GM23338 (cell line): ENCODE measurements at regions not wholly inside any gene's neighbourhood (a gene's known extent, or its start where the extent isn't known, plus 50 kb on each side); places are given as distances from the start of the nearest gene placed in this dataset.
A peak's percentile ranks its signal among the peaks of the same experiment; 100 is the strongest.

Source experiments
- ATAC-seq: fragments of 200-7000 bp; cut with Tn5 transposase; 3 replicates; pipeline ENCODE4 v1.9.1; 2020
- DNase-seq: peaks from one replicate; pipeline ENCODE4 v3.0.0-alpha.2; 2015; ENCODE audit warnings: low spot score
- H2AFZ ChIP-seq: fragments of 200-600 bp; sonication (generic); 2 replicates; pipeline ENCODE4 v1.8.0; 2016; ENCODE audit warnings: antibody characterized with exemption, mild to moderate bottlenecking, moderate library complexity
- H3F3A ChIP-seq: fragments of 200-600 bp; sonication (generic); replicated peaks from 2 replicates; pipeline ENCODE4 v1.8.0; 2017; ENCODE audit warnings: antibody characterized with exemption, mixed run types, low read depth
- H3K27ac ChIP-seq: fragments of 200-600 bp; sonication (generic); 2 replicates; pipeline ENCODE4 v1.6.1; 2016; ENCODE audit warnings: low read depth
- H3K27me3 ChIP-seq: fragments of 200-600 bp; sonication (generic); 2 replicates; pipeline ENCODE4 v1.8.0; 2016; ENCODE audit warnings: mild to moderate bottlenecking, mixed run types, moderate library complexity; ENCODE audit not compliant: insufficient read depth
- H3K36me3 ChIP-seq: fragments of 200-600 bp; sonication (generic); 2 replicates; pipeline ENCODE4 v1.8.0; 2016; ENCODE audit warnings: mild to moderate bottlenecking; ENCODE audit not compliant: insufficient read depth
- H3K4me1 ChIP-seq: fragments of 200-600 bp; sonication (generic); 2 replicates; pipeline ENCODE4 v1.8.0; 2016; ENCODE audit warnings: mild to moderate bottlenecking, moderate library complexity; ENCODE audit not compliant: insufficient read depth
- H3K4me2 ChIP-seq: fragments of 200-600 bp; sonication (generic); 2 replicates; pipeline ENCODE4 v1.7.1; 2017; ENCODE audit warnings: mixed run types
- H3K4me3 ChIP-seq: fragments of 200-600 bp; sonication (generic); 2 replicates; pipeline ENCODE4 v1.6.1; 2016; ENCODE audit warnings: mixed run types
- H3K79me2 ChIP-seq: fragments of 200-600 bp; sonication (generic); replicated peaks from 2 replicates; pipeline ENCODE4 v1.8.0; 2017; ENCODE audit warnings: mild to moderate bottlenecking; ENCODE audit not compliant: insufficient read depth
- H3K9me2 ChIP-seq: fragments of 200-600 bp; sonication (generic); 2 replicates; pipeline ENCODE4 v1.8.0; 2017; ENCODE audit not compliant: insufficient read depth
- H4K20me1 ChIP-seq: fragments of 200-600 bp; sonication (generic); replicated peaks from 2 replicates; pipeline ENCODE4 v1.8.0; 2017; ENCODE audit warnings: mild to moderate bottlenecking; ENCODE audit not compliant: insufficient read depth
- H3K27ac Mint-ChIP-seq: 2 replicates; pipeline ENCODE4 v1.8.0; 2020; ENCODE audit warnings: inconsistent platforms, mild to moderate bottlenecking, moderate library complexity, mixed read lengths
- H3K27me3 Mint-ChIP-seq: 3 replicates; pipeline ENCODE4 v1.8.0; 2022; ENCODE audit warnings: low read depth, mild to moderate bottlenecking, moderate library complexity, mixed read lengths, inconsistent platforms; ENCODE audit not compliant: insufficient read depth, poor library complexity
- H3K36me3 Mint-ChIP-seq: 3 replicates; pipeline ENCODE4 v1.8.0; 2021; ENCODE audit warnings: low read depth, mild to moderate bottlenecking, inconsistent platforms, moderate library complexity, mixed read lengths
- H3K4me1 Mint-ChIP-seq: 3 replicates; pipeline ENCODE4 v1.8.0; 2020; ENCODE audit warnings: mild to moderate bottlenecking, inconsistent platforms, mixed read lengths
- H3K4me3 Mint-ChIP-seq: 3 replicates; pipeline ENCODE4 v1.8.0; 2021; ENCODE audit warnings: moderate library complexity, mild to moderate bottlenecking, inconsistent platforms, mixed read lengths
- H3K9me3 Mint-ChIP-seq: 3 replicates; pipeline ENCODE4 v1.8.0; 2020; ENCODE audit warnings: moderate library complexity, mild to moderate bottlenecking, inconsistent platforms, mixed read lengths
- CREB1 ChIP-seq: fragments of 250-450 bp; sonication (Bioruptor Pico); IDR thresholded peaks from 2 replicates; pipeline ENCODE4 v1.5.0; 2020; ENCODE audit warnings: low read depth, mild to moderate bottlenecking, moderate library complexity
- CTCF ChIP-seq, 2 experiments: fragments of 200-600 bp in 1 of 2; sonication (generic) in 1 of 2; conservative IDR thresholded peaks; 2 replicates each; pipeline versions ENCODE4 v1.5.1 to v1.6.1; 2016 to 2017; ENCODE audit warnings: antibody characterized with exemption in 2 of 2, low read depth in 2 of 2, mild to moderate bottlenecking in 2 of 2, moderate library complexity in 1 of 2
- EZH2 ChIP-seq: fragments of 200-600 bp; sonication (generic); IDR thresholded peaks from one replicate; pipeline ENCODE4 v1.8.0; 2017; ENCODE audit warnings: antibody characterized with exemption, mild to moderate bottlenecking, low read depth; ENCODE audit not compliant: unreplicated experiment
- EZH2phosphoT487 ChIP-seq: fragments of 200-600 bp; sonication (generic); IDR thresholded peaks from one replicate; pipeline ENCODE4 v1.8.1; 2018; ENCODE audit warnings: antibody characterized with exemption; ENCODE audit not compliant: unreplicated experiment
- JUNB ChIP-seq: IDR thresholded peaks from one replicate; pipeline ENCODE4 v1.6.1; 2016; ENCODE audit warnings: antibody characterized with exemption; ENCODE audit not compliant: unreplicated experiment
- NANOG ChIP-seq: IDR thresholded peaks from 2 replicates; pipeline ENCODE4 v1.6.1; 2016; ENCODE audit warnings: antibody characterized with exemption, borderline replicate concordance
- POLR2AphosphoS5 ChIP-seq: IDR thresholded peaks from 2 replicates; pipeline ENCODE4 v1.6.1; 2016; ENCODE audit warnings: antibody characterized with exemption, low read depth
- REST ChIP-seq: IDR thresholded peaks from one replicate; pipeline ENCODE4 v1.6.1; 2018; ENCODE audit warnings: antibody characterized with exemption; ENCODE audit not compliant: unreplicated experiment
- TF ChIP-seq, protein P1 (sequence below): fragments of 250-450 bp; sonication (Bioruptor Pico); IDR thresholded peaks from 2 replicates; pipeline ENCODE4 v1.5.0; 2020; ENCODE audit warnings: mild to moderate bottlenecking, moderate library complexity
- TF ChIP-seq, protein P2 (sequence below): IDR thresholded peaks from 2 replicates; pipeline ENCODE4 v1.6.1; 2016; ENCODE audit warnings: antibody characterized with exemption

DNA sequence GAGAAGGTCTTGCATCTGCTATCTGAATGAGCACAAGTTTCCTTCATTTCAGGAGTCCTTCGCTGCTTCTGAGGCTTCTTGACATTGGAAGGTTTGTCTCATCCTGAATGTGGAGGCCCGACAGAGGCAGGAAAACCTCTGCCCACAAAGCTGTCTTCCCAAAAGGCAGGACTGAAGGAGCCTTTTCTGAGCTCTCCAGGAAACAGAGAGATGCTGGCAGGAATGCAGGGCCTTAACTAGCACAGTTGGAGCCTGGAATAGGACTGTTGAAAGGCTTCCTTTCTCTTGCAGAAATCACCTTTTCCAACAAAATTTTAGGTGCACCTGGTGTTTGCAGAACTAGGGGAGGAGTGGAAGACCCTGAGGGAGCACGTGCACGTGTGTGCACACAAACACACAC lies 637.4 kb upstream of the MKI67 start:
- no peak overlapping the region for H3K4me2 ChIP-seq
- peak; percentile 21 for DNase-seq
- Mint-ChIP-seq H3K9me3 (no peaks in the 10 kb centered on the region), H3K4me1 (peaks cover 13% of the 10 kb centered on the region), H3K27ac (no peak overlapping the region), H3K36me3 (no peaks in the 10 kb centered on the region), H3K27me3 (peaks cover 2% of the 10 kb centered on the region), H3K4me3 (no peak overlapping the region)
- H3K4me1 ChIP-seq, result no peaks in the 10 kb centered on the region
- no peaks in the 10 kb centered on the region for H3K36me3 ChIP-seq
- H2AFZ ChIP-seq, result no peak overlapping the region
- H3K27me3 ChIP-seq, result no peaks in the 10 kb centered on the region
- H3K79me2 ChIP-seq, result no peaks in the 10 kb centered on the region
- peaks cover 10% of the 10 kb centered on the region for H3K9me2 ChIP-seq
- H3K4me3 ChIP-seq, result no peak overlapping the region
- H4K20me1 ChIP-seq, result no peaks in the 10 kb centered on the region
- H3K27ac ChIP-seq, result no peak overlapping the region
- no peaks in the 10 kb centered on the region for H3F3A ChIP-seq
- ATAC-seq, result peak; percentile 70
- TF ChIP-seq CREB1 (CRISPR knock-in tag), result no peak
- TF ChIP-seq, protein P1, sequence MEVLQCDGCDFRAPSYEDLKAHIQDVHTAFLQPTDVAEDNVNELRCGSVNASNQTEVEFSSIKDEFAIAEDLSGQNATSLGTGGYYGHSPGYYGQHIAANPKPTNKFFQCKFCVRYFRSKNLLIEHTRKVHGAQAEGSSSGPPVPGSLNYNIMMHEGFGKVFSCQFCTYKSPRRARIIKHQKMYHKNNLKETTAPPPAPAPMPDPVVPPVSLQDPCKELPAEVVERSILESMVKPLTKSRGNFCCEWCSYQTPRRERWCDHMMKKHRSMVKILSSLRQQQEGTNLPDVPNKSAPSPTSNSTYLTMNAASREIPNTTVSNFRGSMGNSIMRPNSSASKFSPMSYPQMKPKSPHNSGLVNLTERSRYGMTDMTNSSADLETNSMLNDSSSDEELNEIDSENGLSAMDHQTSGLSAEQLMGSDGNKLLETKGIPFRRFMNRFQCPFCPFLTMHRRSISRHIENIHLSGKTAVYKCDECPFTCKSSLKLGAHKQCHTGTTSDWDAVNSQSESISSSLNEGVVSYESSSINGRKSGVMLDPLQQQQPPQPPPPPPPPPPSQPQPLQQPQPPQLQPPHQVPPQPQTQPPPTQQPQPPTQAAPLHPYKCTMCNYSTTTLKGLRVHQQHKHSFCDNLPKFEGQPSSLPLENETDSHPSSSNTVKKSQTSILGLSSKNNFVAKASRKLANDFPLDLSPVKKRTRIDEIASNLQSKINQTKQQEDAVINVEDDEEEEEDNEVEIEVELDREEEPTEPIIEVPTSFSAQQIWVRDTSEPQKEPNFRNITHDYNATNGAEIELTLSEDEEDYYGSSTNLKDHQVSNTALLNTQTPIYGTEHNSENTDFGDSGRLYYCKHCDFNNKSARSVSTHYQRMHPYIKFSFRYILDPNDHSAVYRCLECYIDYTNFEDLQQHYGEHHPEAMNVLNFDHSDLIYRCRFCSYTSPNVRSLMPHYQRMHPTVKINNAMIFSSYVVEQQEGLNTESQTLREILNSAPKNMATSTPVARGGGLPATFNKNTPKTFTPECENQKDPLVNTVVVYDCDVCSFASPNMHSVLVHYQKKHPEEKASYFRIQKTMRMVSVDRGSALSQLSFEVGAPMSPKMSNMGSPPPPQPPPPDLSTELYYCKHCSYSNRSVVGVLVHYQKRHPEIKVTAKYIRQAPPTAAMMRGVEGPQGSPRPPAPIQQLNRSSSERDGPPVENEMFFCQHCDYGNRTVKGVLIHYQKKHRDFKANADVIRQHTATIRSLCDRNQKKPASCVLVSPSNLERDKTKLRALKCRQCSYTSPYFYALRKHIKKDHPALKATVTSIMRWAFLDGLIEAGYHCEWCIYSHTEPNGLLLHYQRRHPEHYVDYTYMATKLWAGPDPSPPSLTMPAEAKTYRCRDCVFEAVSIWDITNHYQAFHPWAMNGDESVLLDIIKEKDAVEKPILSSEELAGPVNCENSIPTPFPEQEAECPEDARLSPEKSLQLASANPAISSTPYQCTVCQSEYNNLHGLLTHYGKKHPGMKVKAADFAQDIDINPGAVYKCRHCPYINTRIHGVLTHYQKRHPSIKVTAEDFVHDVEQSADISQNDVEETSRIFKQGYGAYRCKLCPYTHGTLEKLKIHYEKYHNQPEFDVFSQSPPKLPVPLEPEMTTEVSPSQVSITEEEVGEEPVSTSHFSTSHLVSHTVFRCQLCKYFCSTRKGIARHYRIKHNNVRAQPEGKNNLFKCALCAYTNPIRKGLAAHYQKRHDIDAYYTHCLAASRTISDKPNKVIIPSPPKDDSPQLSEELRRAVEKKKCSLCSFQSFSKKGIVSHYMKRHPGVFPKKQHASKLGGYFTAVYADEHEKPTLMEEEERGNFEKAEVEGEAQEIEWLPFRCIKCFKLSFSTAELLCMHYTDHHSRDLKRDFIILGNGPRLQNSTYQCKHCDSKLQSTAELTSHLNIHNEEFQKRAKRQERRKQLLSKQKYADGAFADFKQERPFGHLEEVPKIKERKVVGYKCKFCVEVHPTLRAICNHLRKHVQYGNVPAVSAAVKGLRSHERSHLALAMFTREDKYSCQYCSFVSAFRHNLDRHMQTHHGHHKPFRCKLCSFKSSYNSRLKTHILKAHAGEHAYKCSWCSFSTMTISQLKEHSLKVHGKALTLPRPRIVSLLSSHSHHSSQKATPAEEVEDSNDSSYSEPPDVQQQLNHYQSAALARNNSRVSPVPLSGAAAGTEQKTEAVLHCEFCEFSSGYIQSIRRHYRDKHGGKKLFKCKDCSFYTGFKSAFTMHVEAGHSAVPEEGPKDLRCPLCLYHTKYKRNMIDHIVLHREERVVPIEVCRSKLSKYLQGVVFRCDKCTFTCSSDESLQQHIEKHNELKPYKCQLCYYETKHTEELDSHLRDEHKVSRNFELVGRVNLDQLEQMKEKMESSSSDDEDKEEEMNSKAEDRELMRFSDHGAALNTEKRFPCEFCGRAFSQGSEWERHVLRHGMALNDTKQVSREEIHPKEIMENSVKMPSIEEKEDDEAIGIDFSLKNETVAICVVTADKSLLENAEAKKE (CRISPR knock-in tag), result peak; percentile 80; the same call in 1 of the 2 replicates

- peaks cover 13% of the 10 kb centered on the region for H3K4me1 Mint-ChIP-seq
- Histone ChIP-seq H4K20me1 (no peaks in the 10 kb centered on the region), H3K27me3 (no peaks in the 10 kb centered on the region), H3K4me2 (no peak overlapping the region), H2AFZ (no peak overlapping the region), H3K36me3 (no peaks in the 10 kb centered on the region), H3K4me1 (no peaks in the 10 kb centered on the region), H3K9me2 (peaks cover 10% of the 10 kb centered on the region), H3K4me3 (no peak overlapping the region), H3K79me2 (no peaks in the 10 kb centered on the region), H3F3A (no peaks in the 10 kb centered on the region), H3K27ac (no peak overlapping the region)
- no peak overlapping the region for H3K27ac Mint-ChIP-seq
- H3K9me3 Mint-ChIP-seq, result no peaks in the 10 kb centered on the region
- H3K4me3 Mint-ChIP-seq, result no peak overlapping the region
- H3K36me3 Mint-ChIP-seq, result no peaks in the 10 kb centered on the region
- ATAC-seq, result no peak
- DNase-seq, result no peak
- peaks cover 2% of the 10 kb centered on the region for H3K27me3 Mint-ChIP-seq
- TF ChIP-seq, protein P2, sequence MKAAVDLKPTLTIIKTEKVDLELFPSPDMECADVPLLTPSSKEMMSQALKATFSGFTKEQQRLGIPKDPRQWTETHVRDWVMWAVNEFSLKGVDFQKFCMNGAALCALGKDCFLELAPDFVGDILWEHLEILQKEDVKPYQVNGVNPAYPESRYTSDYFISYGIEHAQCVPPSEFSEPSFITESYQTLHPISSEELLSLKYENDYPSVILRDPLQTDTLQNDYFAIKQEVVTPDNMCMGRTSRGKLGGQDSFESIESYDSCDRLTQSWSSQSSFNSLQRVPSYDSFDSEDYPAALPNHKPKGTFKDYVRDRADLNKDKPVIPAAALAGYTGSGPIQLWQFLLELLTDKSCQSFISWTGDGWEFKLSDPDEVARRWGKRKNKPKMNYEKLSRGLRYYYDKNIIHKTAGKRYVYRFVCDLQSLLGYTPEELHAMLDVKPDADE, result no peak
- TF ChIP-seq EZH2phosphoT487 (no peak), REST (no peak), POLR2AphosphoS5 (no peak), JUNB (no peak), NANOG (no peak), CTCF (conservative IDR thresholded peaks at IDR 0.05; ENCODE audit: low read depth in 2 of 2) (no peak), EZH2 (no peak), CREB1 (CRISPR knock-in tag) (no peak)
Observed at GRCh38 chr10:128764190-128764589, 638.0 kb upstream of the MKI67 start.
